Keratinocyte (primary cell): ENCODE measurements at regions not wholly inside any gene's neighbourhood (a gene's known extent, or its start where the extent isn't known, plus 50 kb on each side); places are given as distances from the start of the nearest gene placed in this dataset.
A peak's percentile ranks its signal among the peaks of the same experiment; 100 is the strongest.

Experiments
- DNase-seq: peaks from one replicate; pipeline ENCODE4 v3.0.0-alpha.2; 2011; ENCODE audit warnings: low read depth, missing footprints, low spot score
- FAIRE-seq: peaks from 2 replicates; lab custom pipeline; 2011; peaks lifted over from hg19 to GRCh38; lab: Jason Lieb, UNC
- H2AFZ ChIP-seq: 2 replicates; pipeline ENCODE4 v1.6.0; 2012; ENCODE audit warnings: low read length, control low read depth, inconsistent platforms; ENCODE audit not compliant: control insufficient read depth
- H3K27ac ChIP-seq: 2 replicates; pipeline ENCODE4 v1.5.1; 2011; ENCODE audit warnings: low read length; ENCODE audit not compliant: control insufficient read depth, insufficient read depth
- H3K27me3 ChIP-seq: 3 replicates; pipeline ENCODE4 v1.6.0; 2011; ENCODE audit warnings: low read length; ENCODE audit not compliant: control insufficient read depth, insufficient read depth; ENCODE audit errors: extremely low read depth
- H3K36me3 ChIP-seq, 2 experiments: 2 replicates in 1 of 2; 3 replicates in 1 of 2; pipeline ENCODE4 v1.5.1; 2011; ENCODE audit warnings: low read length in 2 of 2, mild to moderate bottlenecking in 1 of 2; ENCODE audit not compliant: control insufficient read depth in 2 of 2, insufficient read depth in 2 of 2; ENCODE audit errors: extremely low read depth in 1 of 2
- H3K4me1 ChIP-seq: 3 replicates; pipeline ENCODE4 v1.5.1; 2011; ENCODE audit warnings: low read length; ENCODE audit not compliant: control insufficient read depth, insufficient read depth; ENCODE audit errors: extremely low read depth
- H3K4me2 ChIP-seq: 3 replicates; pipeline ENCODE4 v1.6.0; 2011; ENCODE audit warnings: low read depth, low read length; ENCODE audit not compliant: control insufficient read depth, insufficient read depth; ENCODE audit errors: extremely low read depth
- H3K4me3 ChIP-seq, 3 experiments: fragments of 200-600 bp in 1 of 3; sonication (generic) in 1 of 3; 2 replicates in 2 of 3; 3 replicates in 1 of 3; pipeline ENCODE4 v1.5.1; 2011 to 2016; ENCODE audit warnings: low read length in 3 of 3, mild to moderate bottlenecking in 3 of 3, control low read depth in 2 of 3, inconsistent platforms in 1 of 3, low read depth in 1 of 3, mixed read lengths in 1 of 3, mixed run types in 1 of 3, moderate library complexity in 1 of 3; ENCODE audit not compliant: control insufficient read depth in 2 of 3, insufficient read depth in 2 of 3; ENCODE audit errors: extremely low read depth in 1 of 3
- H3K79me2 ChIP-seq: 2 replicates; pipeline ENCODE4 v1.6.0; 2012; ENCODE audit warnings: low read length; ENCODE audit not compliant: control insufficient read depth, insufficient read depth
- H3K9ac ChIP-seq: 3 replicates; pipeline ENCODE4 v1.6.0; 2011; ENCODE audit warnings: low read length; ENCODE audit not compliant: control insufficient read depth, insufficient read depth; ENCODE audit errors: extremely low read depth
- H3K9me1 ChIP-seq: 3 replicates; pipeline ENCODE4 v1.6.0; 2011; ENCODE audit warnings: low read length; ENCODE audit not compliant: control insufficient read depth, insufficient read depth; ENCODE audit errors: extremely low read depth
- H3K9me3 ChIP-seq: 2 replicates; pipeline ENCODE4 v1.5.1; 2012; ENCODE audit warnings: low read depth, low read length; ENCODE audit not compliant: control insufficient read depth
- H4K20me1 ChIP-seq: 3 replicates; pipeline ENCODE4 v1.6.0; 2011; ENCODE audit warnings: low read length; ENCODE audit not compliant: control insufficient read depth, insufficient read depth; ENCODE audit errors: extremely low read depth
- CTCF ChIP-seq, 3 experiments: IDR thresholded peaks in 1 of 3; conservative IDR thresholded peaks in 1 of 3; optimal IDR thresholded peaks in 1 of 3; 2 replicates in 2 of 3; 3 replicates in 1 of 3; pipeline versions ENCODE3 to v1.5.1; 2011; ENCODE audit warnings: low read length in 3 of 3, mild to moderate bottlenecking in 3 of 3, moderate library complexity in 2 of 3, control low read depth in 1 of 3, inconsistent platforms in 1 of 3; ENCODE audit not compliant: insufficient read depth in 2 of 3; ENCODE audit errors: extremely low read depth in 1 of 3
- EZH2 ChIP-seq: IDR thresholded peaks from one replicate; pipeline ENCODE4 v1.6.1; 2012; ENCODE audit warnings: inconsistent platforms, mild to moderate bottlenecking, low read length, moderate library complexity
- dilution Hi-C: fragments of 300-500 bp; cut with MboI; formaldehyde crosslinking; loops from one replicate; pipeline ENCODE4 v1.7.0; 2020; ENCODE audit warnings: low sequenced_read_pairs; ENCODE audit not compliant: extremely low pct_ligation_motif_present

- DNase-seq (peak; percentile 71), FAIRE-seq (no peak)
- H3K27me3 ChIP-seq, result no peaks in the 10 kb centered on the region
- no peaks in the 10 kb centered on the region for H3K9me1 ChIP-seq
- peak overlapping the region in 1 of 3 experiments; percentile 17 for H3K4me3 ChIP-seq
- TF ChIP-seq EZH2 (no peak), CTCF (optimal IDR thresholded peaks at IDR 0.05 in 1 of 3, IDR thresholded peaks at IDR 0.05 in 1 of 3, conservative IDR thresholded peaks at IDR 0.05 in 1 of 3; ENCODE audit: extremely low read depth in 1 of 3, insufficient read depth in 2 of 3, low read length in 3 of 3) (no peak)
- H3K27ac ChIP-seq, result peak overlapping the region; percentile 87
- peaks cover 37% of the 10 kb centered on the region for H3K4me1 ChIP-seq
- H3K9me3 ChIP-seq, result no peaks in the 10 kb centered on the region
- H3K4me2 ChIP-seq, result peak overlapping the region; percentile 73
- H4K20me1 ChIP-seq, result no peaks in the 10 kb centered on the region
- peak overlapping the region; percentile 59 for H3K9ac ChIP-seq
- no peaks in the 10 kb centered on the region for H3K36me3 ChIP-seq
- peak overlapping the region; percentile 0 for H2AFZ ChIP-seq
- dilution Hi-C loops, result no loop called here
- no peaks in the 10 kb centered on the region for H3K79me2 ChIP-seq
Observed at GRCh38 chr16:65658787-65659220, 536.9 kb upstream of the CDH11 start.

- Histone ChIP-seq H3K4me1 (peaks cover 37% of the 10 kb centered on the region), H3K9me3 (no peaks in the 10 kb centered on the region), H3K4me3 (peak overlapping the region in 1 of 3 experiments; percentile 17), H3K36me3 (no peaks in the 10 kb centered on the region), H4K20me1 (no peaks in the 10 kb centered on the region), H3K9me1 (no peaks in the 10 kb centered on the region), H3K27me3 (no peaks in the 10 kb centered on the region), H3K9ac (peak overlapping the region; percentile 59), H3K79me2 (no peaks in the 10 kb centered on the region), H2AFZ (peak overlapping the region; percentile 0), H3K4me2 (peak overlapping the region; percentile 73), H3K27ac (peak overlapping the region; percentile 87)
- TF ChIP-seq CTCF (optimal IDR thresholded peaks at IDR 0.05 in 1 of 3, IDR thresholded peaks at IDR 0.05 in 1 of 3, conservative IDR thresholded peaks at IDR 0.05 in 1 of 3; ENCODE audit: extremely low read depth in 1 of 3, insufficient read depth in 2 of 3, low read length in 3 of 3), result no peak
- TF ChIP-seq EZH2, result no peak
- dilution Hi-C loops, result no loop called here
- FAIRE-seq, result peak; percentile 100
- peak; percentile 99 for DNase-seq
Observed at GRCh38 chr16:65658349-65658748, 536.5 kb upstream of the CDH11 start.
